ENCODE measurements at regions not wholly inside any gene's neighbourhood (a gene's known extent, or its start where the extent isn't known, plus 50 kb on each side); places are given as distances from the start of the nearest gene placed in this dataset.

DNA sequence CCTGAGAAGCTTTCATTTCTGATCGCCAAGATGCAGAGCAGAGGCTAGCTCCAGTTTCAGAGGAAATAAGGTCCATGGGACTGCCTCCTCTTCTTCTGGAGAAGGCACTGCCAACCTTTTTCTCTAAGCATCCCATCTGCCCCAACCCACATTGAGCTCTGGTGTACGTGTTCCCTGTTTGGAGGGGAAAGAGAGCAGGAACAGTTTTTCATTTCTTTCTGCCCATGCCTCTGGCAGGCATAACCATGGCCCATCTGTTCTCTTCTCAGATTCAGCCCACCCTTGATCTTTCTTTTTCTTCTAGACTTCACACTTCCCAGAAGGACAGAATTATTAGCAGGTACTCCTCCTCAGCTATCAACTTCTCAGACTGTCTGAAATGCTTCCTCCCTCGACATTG is 1110.3 kb upstream of the KLHL29 start:
- intact Hi-C loops (cut with micrococcal nuclease; ENCODE audit: unreplicated experiment) (no loop called here), in situ Hi-C loops (cut with HindIII; ENCODE audit: low pct_unique_long_range_greater_than_20kb, low sequenced_read_pairs) (no loop called here)
- POLR2A ChIA-PET = no interaction called here
- ATAC-seq (no peak), DNase-seq (ENCODE audit: low read depth, low spot score) (no peak)
- Histone ChIP-seq H3K4me1 (ENCODE audit: control insufficient read depth, insufficient read depth, low read length) (no peaks in the 10 kb centered on the region), H3K4me3 (ENCODE audit: low read depth in 2 of 2, low read length in 2 of 2) (no peak overlapping the region), H3K9me3 (ENCODE audit: control insufficient read depth, insufficient read depth, low read depth, low read length) (peaks cover 8% of the 10 kb centered on the region; the same call in 1 of the 2 replicates), H3K27ac (ENCODE audit: low read length) (no peak overlapping the region), H3K36me3 (ENCODE audit: control insufficient read depth, insufficient read depth, low read length) (no peaks in the 10 kb centered on the region), H3K27me3 (ENCODE audit: control insufficient read depth, insufficient read depth, low read length) (no peaks in the 10 kb centered on the region)
- CTCF ChIA-PET = no interaction called here
- no TSS peak for BruUV-seq (replicated peaks)
- TF ChIP-seq, protein P1, sequence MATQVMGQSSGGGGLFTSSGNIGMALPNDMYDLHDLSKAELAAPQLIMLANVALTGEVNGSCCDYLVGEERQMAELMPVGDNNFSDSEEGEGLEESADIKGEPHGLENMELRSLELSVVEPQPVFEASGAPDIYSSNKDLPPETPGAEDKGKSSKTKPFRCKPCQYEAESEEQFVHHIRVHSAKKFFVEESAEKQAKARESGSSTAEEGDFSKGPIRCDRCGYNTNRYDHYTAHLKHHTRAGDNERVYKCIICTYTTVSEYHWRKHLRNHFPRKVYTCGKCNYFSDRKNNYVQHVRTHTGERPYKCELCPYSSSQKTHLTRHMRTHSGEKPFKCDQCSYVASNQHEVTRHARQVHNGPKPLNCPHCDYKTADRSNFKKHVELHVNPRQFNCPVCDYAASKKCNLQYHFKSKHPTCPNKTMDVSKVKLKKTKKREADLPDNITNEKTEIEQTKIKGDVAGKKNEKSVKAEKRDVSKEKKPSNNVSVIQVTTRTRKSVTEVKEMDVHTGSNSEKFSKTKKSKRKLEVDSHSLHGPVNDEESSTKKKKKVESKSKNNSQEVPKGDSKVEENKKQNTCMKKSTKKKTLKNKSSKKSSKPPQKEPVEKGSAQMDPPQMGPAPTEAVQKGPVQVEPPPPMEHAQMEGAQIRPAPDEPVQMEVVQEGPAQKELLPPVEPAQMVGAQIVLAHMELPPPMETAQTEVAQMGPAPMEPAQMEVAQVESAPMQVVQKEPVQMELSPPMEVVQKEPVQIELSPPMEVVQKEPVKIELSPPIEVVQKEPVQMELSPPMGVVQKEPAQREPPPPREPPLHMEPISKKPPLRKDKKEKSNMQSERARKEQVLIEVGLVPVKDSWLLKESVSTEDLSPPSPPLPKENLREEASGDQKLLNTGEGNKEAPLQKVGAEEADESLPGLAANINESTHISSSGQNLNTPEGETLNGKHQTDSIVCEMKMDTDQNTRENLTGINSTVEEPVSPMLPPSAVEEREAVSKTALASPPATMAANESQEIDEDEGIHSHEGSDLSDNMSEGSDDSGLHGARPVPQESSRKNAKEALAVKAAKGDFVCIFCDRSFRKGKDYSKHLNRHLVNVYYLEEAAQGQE (IDR thresholded peaks at IDR 0.05; ENCODE audit: insufficient read depth in 1 of 2, low read depth in 2 of 2, low read length in 1 of 2) = no peak
- TF ChIP-seq TCF7L2 (IDR thresholded peaks at IDR 0.05; ENCODE audit: low read depth, low read length) (no peak), SIN3A (IDR thresholded peaks at IDR 0.05; ENCODE audit: borderline replicate concordance, insufficient read depth, low read depth, low read length) (no peak), POLR2AphosphoS5 (IDR thresholded peaks at IDR 0.05; ENCODE audit: low read depth, low read length) (no peak)
- TF ChIP-seq, protein P2, sequence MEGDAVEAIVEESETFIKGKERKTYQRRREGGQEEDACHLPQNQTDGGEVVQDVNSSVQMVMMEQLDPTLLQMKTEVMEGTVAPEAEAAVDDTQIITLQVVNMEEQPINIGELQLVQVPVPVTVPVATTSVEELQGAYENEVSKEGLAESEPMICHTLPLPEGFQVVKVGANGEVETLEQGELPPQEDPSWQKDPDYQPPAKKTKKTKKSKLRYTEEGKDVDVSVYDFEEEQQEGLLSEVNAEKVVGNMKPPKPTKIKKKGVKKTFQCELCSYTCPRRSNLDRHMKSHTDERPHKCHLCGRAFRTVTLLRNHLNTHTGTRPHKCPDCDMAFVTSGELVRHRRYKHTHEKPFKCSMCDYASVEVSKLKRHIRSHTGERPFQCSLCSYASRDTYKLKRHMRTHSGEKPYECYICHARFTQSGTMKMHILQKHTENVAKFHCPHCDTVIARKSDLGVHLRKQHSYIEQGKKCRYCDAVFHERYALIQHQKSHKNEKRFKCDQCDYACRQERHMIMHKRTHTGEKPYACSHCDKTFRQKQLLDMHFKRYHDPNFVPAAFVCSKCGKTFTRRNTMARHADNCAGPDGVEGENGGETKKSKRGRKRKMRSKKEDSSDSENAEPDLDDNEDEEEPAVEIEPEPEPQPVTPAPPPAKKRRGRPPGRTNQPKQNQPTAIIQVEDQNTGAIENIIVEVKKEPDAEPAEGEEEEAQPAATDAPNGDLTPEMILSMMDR (IDR thresholded peaks at IDR 0.05) = no peak

DNA sequence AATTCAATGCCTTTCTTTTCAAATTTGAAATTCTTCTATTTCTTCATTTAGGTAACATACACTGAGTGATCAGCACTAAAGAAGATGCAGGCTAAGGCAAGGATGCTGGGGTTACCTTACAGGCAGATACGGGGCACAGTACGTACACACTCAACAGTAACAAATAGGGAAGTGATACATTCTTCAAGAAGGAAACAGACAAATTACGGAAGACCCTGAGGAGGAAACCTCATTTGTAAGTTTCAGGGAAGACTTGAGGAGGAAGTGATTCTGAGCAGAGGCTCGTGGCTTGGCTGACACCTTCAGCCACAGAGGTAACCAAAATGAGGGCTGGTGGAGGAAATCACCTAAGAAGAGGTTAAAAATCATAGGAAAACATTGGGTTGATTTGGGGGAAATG is 1108.3 kb upstream of the KLHL29 start:
- intact Hi-C loops (cut with micrococcal nuclease; ENCODE audit: unreplicated experiment) = no loop called here
- in situ Hi-C loops (cut with HindIII; ENCODE audit: low pct_unique_long_range_greater_than_20kb, low sequenced_read_pairs) = no loop called here
- no peaks in the 10 kb centered on the region for H3K36me3 ChIP-seq (ENCODE audit: control insufficient read depth, insufficient read depth, low read length)
- no peak for ATAC-seq
- no TSS peak for BruUV-seq (replicated peaks)
- no peak overlapping the region for H3K27ac ChIP-seq (ENCODE audit: low read length)
- H3K27me3 ChIP-seq (ENCODE audit: control insufficient read depth, insufficient read depth, low read length) = no peaks in the 10 kb centered on the region
- no peak overlapping the region for H3K4me3 ChIP-seq (ENCODE audit: low read depth in 2 of 2, low read length in 2 of 2)
- DNase-seq (ENCODE audit: low read depth, low spot score) = no peak
- ChIA-PET POLR2A (no interaction called here), CTCF (no interaction called here)
- no peaks in the 10 kb centered on the region for H3K9me3 ChIP-seq (ENCODE audit: control insufficient read depth, insufficient read depth, low read depth, low read length)
- TF ChIP-seq, protein P1 (IDR thresholded peaks at IDR 0.05; ENCODE audit: insufficient read depth in 1 of 2, low read depth in 2 of 2, low read length in 1 of 2) = no peak
- TF ChIP-seq SIN3A (IDR thresholded peaks at IDR 0.05; ENCODE audit: borderline replicate concordance, insufficient read depth, low read depth, low read length) (no peak), POLR2AphosphoS5 (IDR thresholded peaks at IDR 0.05; ENCODE audit: low read depth, low read length) (no peak), TCF7L2 (IDR thresholded peaks at IDR 0.05; ENCODE audit: low read depth, low read length) (no peak)
- TF ChIP-seq, protein P2 (IDR thresholded peaks at IDR 0.05) = no peak
- H3K4me1 ChIP-seq (ENCODE audit: control insufficient read depth, insufficient read depth, low read length) = no peaks in the 10 kb centered on the region

Measured in Panc1 (cell line).